Neural cell (in vitro differentiated cells): ENCODE measurements at regions not wholly inside any gene's neighbourhood (a gene's known extent, or its start where the extent isn't known, plus 50 kb on each side); places are given as distances from the start of the nearest gene placed in this dataset.
"Not testable (repeated sequence)": the region's sequence is repeated elsewhere in the genome, so short reads cannot be mapped to it uniquely, and the experiment has no call there.

Source experiments
- H2AFZ ChIP-seq: fragments of 200-600, 300-800 bp; sonication (generic), shearing (Covaris generic); 2 replicates; pipeline ENCODE4 v1.6.0; 2014; ENCODE audit warnings: low read depth, mild to moderate bottlenecking, antibody characterized with exemption, low read length, moderate library complexity
- H3F3A ChIP-seq: fragments of 200-600 bp; shearing (Covaris generic); 2 replicates; pipeline ENCODE4 v1.6.1; 2016; ENCODE audit warnings: mild to moderate bottlenecking, moderate library complexity, mixed read lengths, antibody characterized with exemption, low read length; ENCODE audit not compliant: insufficient read depth, poor library complexity, severe bottlenecking
- H3K27ac ChIP-seq: fragments of 200-600, 300-800 bp; sonication (generic), shearing (Covaris generic); 2 replicates; pipeline ENCODE4 v1.5.1; 2014; ENCODE audit warnings: mild to moderate bottlenecking, low read length, moderate library complexity
- H3K27me3 ChIP-seq: fragments of 300-800, 200-600 bp; sonication (generic), shearing (Covaris generic); 2 replicates; pipeline ENCODE4 v1.6.0; 2014; ENCODE audit warnings: mild to moderate bottlenecking, low read depth, low read length, moderate library complexity; ENCODE audit not compliant: insufficient read depth
- H3K36me3 ChIP-seq: fragments of 300-800, 200-600 bp; sonication (generic), shearing (Covaris generic); 2 replicates; pipeline ENCODE4 v1.5.1; 2014; ENCODE audit warnings: mild to moderate bottlenecking, antibody characterized with exemption, low read length, moderate library complexity; ENCODE audit not compliant: insufficient read depth
- H3K4me2 ChIP-seq: fragments of 300-800, 200-600 bp; sonication (generic), shearing (Covaris generic); 2 replicates; pipeline ENCODE4 v1.6.0; 2014; ENCODE audit warnings: mild to moderate bottlenecking, low read length
- H3K4me3 ChIP-seq: fragments of 300-800, 200-600 bp; sonication (generic), shearing (Covaris generic); 2 replicates; pipeline ENCODE4 v1.5.1; 2014; ENCODE audit warnings: mild to moderate bottlenecking, low read length, moderate library complexity
- H3K79me2 ChIP-seq: fragments of 200-600 bp; shearing (Covaris generic); replicated peaks from 2 replicates; pipeline ENCODE4 v1.6.0; 2014; ENCODE audit warnings: mild to moderate bottlenecking, low read length, moderate library complexity; ENCODE audit not compliant: insufficient read depth
- H3K9ac ChIP-seq: fragments of 300-800, 200-600 bp; sonication (generic), shearing (Covaris generic); 2 replicates; pipeline ENCODE4 v1.6.1; 2016; ENCODE audit warnings: mild to moderate bottlenecking, low read length, mixed read lengths
- H3K9me2 ChIP-seq: fragments of 200-600 bp; shearing (Covaris generic); 2 replicates; pipeline ENCODE4 v1.6.1; 2016; ENCODE audit warnings: mild to moderate bottlenecking, low read length, mixed read lengths; ENCODE audit not compliant: insufficient read depth
- H3K9me3 ChIP-seq: fragments of 200-600, 300-800 bp; sonication (generic), shearing (Covaris generic); 2 replicates; pipeline ENCODE4 v1.6.1; 2016; ENCODE audit warnings: mild to moderate bottlenecking, mixed run types, low read length, moderate library complexity, mixed read lengths
- H4K20me1 ChIP-seq: fragments of 200-600 bp; shearing (Covaris generic); 2 replicates; pipeline ENCODE4 v1.6.1; 2016; ENCODE audit warnings: mild to moderate bottlenecking, mixed run types; ENCODE audit not compliant: insufficient read depth
- CTCF ChIP-seq: fragments of 450-650 bp; IDR thresholded peaks from 2 replicates; pipeline ENCODE4 v1.5.1; 2014; ENCODE audit warnings: antibody characterized with exemption, mild to moderate bottlenecking, moderate library complexity; ENCODE audit not compliant: poor library complexity, severe bottlenecking
- EP300 ChIP-seq: fragments of 450-650 bp; conservative IDR thresholded peaks from 2 replicates; pipeline ENCODE4 v1.6.1; 2014; ENCODE audit warnings: antibody characterized with exemption, mild to moderate bottlenecking, moderate library complexity; ENCODE audit not compliant: poor library complexity, severe bottlenecking
- EZH2 ChIP-seq: fragments of 200-600, 300-800 bp; shearing (Covaris generic), sonication (generic); IDR thresholded peaks from 2 replicates; pipeline ENCODE4 v1.6.1; 2014; ENCODE audit warnings: antibody characterized with exemption, low read length, borderline replicate concordance, mild to moderate bottlenecking; ENCODE audit not compliant: insufficient read depth, poor library complexity, severe bottlenecking
- MXI1 ChIP-seq: fragments of 450-650 bp; conservative IDR thresholded peaks from 2 replicates; pipeline ENCODE4 v1.6.1; 2014; ENCODE audit warnings: antibody characterized with exemption, mild to moderate bottlenecking; ENCODE audit not compliant: poor library complexity, severe bottlenecking
- POLR2AphosphoS5 ChIP-seq: IDR thresholded peaks from 2 replicates; pipeline ENCODE4 v1.6.1; 2012
- RAD21 ChIP-seq: fragments of 450-650 bp; conservative IDR thresholded peaks from 2 replicates; pipeline ENCODE4 v1.6.1; 2014; ENCODE audit warnings: antibody characterized with exemption, mild to moderate bottlenecking, moderate library complexity
- REST ChIP-seq: IDR thresholded peaks from 2 replicates; pipeline ENCODE4 v1.6.1; 2012; ENCODE audit warnings: borderline replicate concordance
- SMC3 ChIP-seq: fragments of 450-650 bp; conservative IDR thresholded peaks from 2 replicates; pipeline ENCODE4 v1.6.1; 2014; ENCODE audit warnings: antibody characterized with exemption, mild to moderate bottlenecking, moderate library complexity; ENCODE audit not compliant: poor library complexity
- TAF1 ChIP-seq: IDR thresholded peaks from 2 replicates; pipeline ENCODE4 v1.6.1; 2012; ENCODE audit warnings: low read depth

GRCh38 chr18:70577023-70577420 lies 288.2 kb downstream of the SOCS6 start:
- no peaks in the 10 kb centered on the region for H3K79me2 ChIP-seq
- H3K9me3 ChIP-seq, result no peaks in the 10 kb centered on the region
- H3K9ac ChIP-seq, result no peak overlapping the region
- no peaks in the 10 kb centered on the region for H3K9me2 ChIP-seq
- no peaks in the 10 kb centered on the region for H3F3A ChIP-seq
- H2AFZ ChIP-seq, result no peak overlapping the region
- H3K4me2 ChIP-seq, result peak overlapping the region; percentile 15
- H3K27ac ChIP-seq, result no peak overlapping the region
- no peak for TF ChIP-seq POLR2AphosphoS5
- no peak for TF ChIP-seq TAF1
- no peak for TF ChIP-seq REST
- TF ChIP-seq EP300, result no peak
- no peak for TF ChIP-seq MXI1
- TF ChIP-seq CTCF, result no peak
- TF ChIP-seq SMC3, result no peak
- no peak for TF ChIP-seq RAD21
- TF ChIP-seq EZH2, result no peak
- no peaks in the 10 kb centered on the region for H4K20me1 ChIP-seq
- no peaks in the 10 kb centered on the region for H3K27me3 ChIP-seq
- no peak overlapping the region for H3K4me3 ChIP-seq
- H3K36me3 ChIP-seq, result no peaks in the 10 kb centered on the region

- no peak overlapping the region for H3K27ac ChIP-seq
- H3K9me3 ChIP-seq, result no peaks in the 10 kb centered on the region
- no peaks in the 10 kb centered on the region for H3K27me3 ChIP-seq
- no peaks in the 10 kb centered on the region for H4K20me1 ChIP-seq
- TF ChIP-seq EP300 (no peak), RAD21 (no peak), POLR2AphosphoS5 (no peak)
- H3K36me3 ChIP-seq, result no peaks in the 10 kb centered on the region
- no peaks in the 10 kb centered on the region for H3K79me2 ChIP-seq
- no peaks in the 10 kb centered on the region for H3K9me2 ChIP-seq
- H3K4me3 ChIP-seq, result no peak overlapping the region
- no peak overlapping the region for H3K9ac ChIP-seq
- H2AFZ ChIP-seq, result no peak overlapping the region
- H3K4me2 ChIP-seq, result no peak overlapping the region
- no peaks in the 10 kb centered on the region for H3F3A ChIP-seq
Observed at GRCh38 chr18:70576276-70577022, 287.6 kb downstream of the SOCS6 start.

- H4K20me1 ChIP-seq, H3K27me3 ChIP-seq, H3K4me2 ChIP-seq, H3K9ac ChIP-seq, H3K4me3 ChIP-seq, H3K9me3 ChIP-seq, H3F3A ChIP-seq, H3K27ac ChIP-seq, H3K79me2 ChIP-seq, H3K9me2 ChIP-seq, H2AFZ ChIP-seq, H3K36me3 ChIP-seq: not testable (repeated sequence)
Observed at GRCh38 chr18:70574951-70575350, 286.1 kb downstream of the SOCS6 start.

- H3K27ac ChIP-seq, H3K36me3 ChIP-seq, H3K9ac ChIP-seq, H3K4me3 ChIP-seq, H3K27me3 ChIP-seq, H3F3A ChIP-seq, H4K20me1 ChIP-seq, H3K4me2 ChIP-seq, H2AFZ ChIP-seq, H3K9me2 ChIP-seq, H3K9me3 ChIP-seq, H3K79me2 ChIP-seq: not testable (repeated sequence)
Observed at GRCh38 chr18:70569647-70570046, 280.8 kb downstream of the SOCS6 start.
